GM19238 (cell line): ENCODE measurements at regions not wholly inside any gene's neighbourhood (a gene's known extent, or its start where the extent isn't known, plus 50 kb on each side); places are given as distances from the start of the nearest gene placed in this dataset.

Experiments used
- DNase-seq: peaks from one replicate; pipeline ENCODE4 v3.0.0; 2011; ENCODE audit warnings: low spot score; ENCODE audit not compliant: insufficient read length

GRCh38 chr12:66066137-66066928, 64.2 kb downstream of the LLPH start:
- no peak for DNase-seq

GRCh38 chr12:66065641-66066136, 64.9 kb downstream of the LLPH start:
- no peak for DNase-seq

GRCh38 chr12:66065150-66065549, 65.4 kb downstream of the LLPH start:
- DNase-seq = no peak

- no peak for DNase-seq
Measured at GRCh38 chr12:66063916-66064315, 66.6 kb downstream of the LLPH start.

GRCh38 chr12:66062290-66062625, 68.3 kb downstream of the LLPH start:
- no peak for DNase-seq

GRCh38 chr12:66061557-66062289, 68.8 kb downstream of the LLPH start:
- DNase-seq = no peak

- DNase-seq = no peak
Measured at GRCh38 chr12:66061076-66061475, 69.5 kb downstream of the LLPH start.

- no peak for DNase-seq
Measured at GRCh38 chr12:66060163-66060907, 70.2 kb downstream of the LLPH start.

- no peak for DNase-seq
Measured at GRCh38 chr12:66059666-66060065, 70.9 kb downstream of the LLPH start.

- DNase-seq = no peak
Measured at GRCh38 chr12:66058554-66058953, 72.0 kb downstream of the LLPH start.

- DNase-seq = no peak
Measured at GRCh38 chr12:66055837-66056319, 74.7 kb downstream of the LLPH start.

GRCh38 chr12:66052988-66053615, 77.4 kb downstream of the LLPH start:
- DNase-seq = no peak

GRCh38 chr12:66051361-66051760, 79.2 kb downstream of the LLPH start:
- no peak for DNase-seq

GRCh38 chr12:66050610-66051009, 79.9 kb downstream of the LLPH start:
- no peak for DNase-seq

- no peak for DNase-seq
Measured at GRCh38 chr12:66050283-66050576, 80.3 kb downstream of the LLPH start.

GRCh38 chr12:66049538-66050282, 80.8 kb downstream of the LLPH start:
- no peak for DNase-seq

- DNase-seq = no peak
Measured at GRCh38 chr12:66048835-66049537, 81.6 kb downstream of the LLPH start.

- no peak for DNase-seq
Measured at GRCh38 chr12:66048218-66048834, 82.2 kb downstream of the LLPH start.

GRCh38 chr12:66047411-66048021, 83.0 kb downstream of the LLPH start:
- peak; percentile 14 for DNase-seq
